PC-3 (cell line): ENCODE measurements at regions not wholly inside any gene's neighbourhood (a gene's known extent, or its start where the extent isn't known, plus 50 kb on each side); places are given as distances from the start of the nearest gene placed in this dataset.

Experiments
- ATAC-seq: fragments of 200-7000 bp; cut with Tn5 transposase; 2 replicates; pipeline ENCODE4 v1.9.1; 2020; ENCODE audit warnings: mild to moderate bottlenecking, moderate library complexity
- BruUV-seq: library from RNA; stranded (reverse); fragments of 400-500 nt; replicated peaks from 2 replicates; lab custom pipeline; 2021; lab: Mats Ljungman, UMichigan
- CTCF ChIA-PET: fragments of 300-600 bp; sonication (Branson Sonifier 250); formaldehyde crosslinking; loops from one replicate; lab custom pipeline; 2022; ENCODE audit warnings: antibody characterized with exemption; lab: Charles Lee
- POLR2A ChIA-PET: fragments of 300-600 bp; sonication (Branson Sonifier 250); formaldehyde crosslinking; loops from one replicate; lab custom pipeline; 2022; ENCODE audit warnings: antibody characterized with exemption; ENCODE audit not compliant: unreplicated experiment; lab: Charles Lee
- DNase-seq: peaks from one replicate; pipeline ENCODE4 v3.0.0-alpha.2; 2015
- H2AFZ ChIP-seq: fragments of 300-600 bp; sonication (generic); 2 replicates; pipeline ENCODE4 v1.6.0; 2016; ENCODE audit warnings: antibody characterized with exemption, low read length
- H3F3A ChIP-seq: fragments of 300-600 bp; sonication (generic); one replicate; pipeline ENCODE4 v1.6.0; 2017; ENCODE audit warnings: antibody characterized with exemption, low read length, control low read depth, mild to moderate bottlenecking; ENCODE audit not compliant: unreplicated experiment
- H3K27ac ChIP-seq: fragments of 300-600 bp; sonication (generic); 2 replicates; pipeline ENCODE4 v1.5.1; 2016; ENCODE audit warnings: mild to moderate bottlenecking, low read length
- H3K27me3 ChIP-seq: fragments of 300-600 bp; sonication (generic); 2 replicates; pipeline ENCODE4 v1.6.1; 2016; ENCODE audit warnings: low read length, mixed read lengths
- H3K36me3 ChIP-seq: fragments of 300-600 bp; sonication (generic); 2 replicates; pipeline ENCODE4 v1.6.1; 2016; ENCODE audit warnings: low read depth, mixed run types, low read length, mixed read lengths
- H3K4me1 ChIP-seq: fragments of 300-600 bp; sonication (generic); 2 replicates; pipeline ENCODE4 v1.5.1; 2016; ENCODE audit warnings: low read length; ENCODE audit not compliant: insufficient read depth
- H3K4me2 ChIP-seq: fragments of 300-600 bp; sonication (generic); 2 replicates; pipeline ENCODE4 v1.6.0; 2016; ENCODE audit warnings: low read length
- H3K4me3 ChIP-seq: fragments of 300-600 bp; sonication (generic); 2 replicates; pipeline ENCODE4 v1.5.1; 2016; ENCODE audit warnings: mild to moderate bottlenecking, low read length, mixed read lengths
- H3K79me2 ChIP-seq: fragments of 300-600 bp; sonication (generic); 2 replicates; pipeline ENCODE4 v1.6.1; 2017; ENCODE audit warnings: low read length, mixed read lengths
- H3K9ac ChIP-seq: fragments of 300-600 bp; sonication (generic); 2 replicates; pipeline ENCODE4 v1.6.0; 2016; ENCODE audit warnings: mild to moderate bottlenecking, low read length
- H3K9me2 ChIP-seq: fragments of 300-600 bp; sonication (generic); replicated peaks from 2 replicates; pipeline ENCODE4 v1.6.1; 2016; ENCODE audit warnings: mixed run types, low read length, mixed read lengths
- H3K9me3 ChIP-seq: fragments of 300-600 bp; sonication (generic); 2 replicates; pipeline ENCODE4 v1.6.1; 2016; ENCODE audit warnings: low read length, mixed read lengths
- H4K20me1 ChIP-seq: fragments of 300-600 bp; sonication (generic); 2 replicates; pipeline ENCODE4 v1.6.1; 2016; ENCODE audit warnings: low read length, mixed read lengths
- EZH2 ChIP-seq: fragments of 300-600 bp; sonication (generic); IDR thresholded peaks from one replicate; pipeline ENCODE4 v1.6.1; 2017; ENCODE audit warnings: antibody characterized with exemption, mild to moderate bottlenecking, low read length; ENCODE audit not compliant: unreplicated experiment
- EZH2phosphoT487 ChIP-seq: fragments of 300-600 bp; sonication (generic); IDR thresholded peaks from 2 replicates; pipeline ENCODE4 v1.6.1; 2018; ENCODE audit warnings: mild to moderate bottlenecking, antibody characterized with exemption, low read length, borderline replicate concordance
- intact Hi-C: fragments of 100-400 bp; cut with micrococcal nuclease; formaldehyde crosslinking; loops from 2 replicates; pipeline ENCODE4 v1.9.0; 2023
- TF ChIP-seq, protein P1 (sequence below): fragments of 300-600 bp; sonication (generic); conservative IDR thresholded peaks from 2 replicates; pipeline ENCODE4 v1.5.1; 2017; ENCODE audit warnings: antibody characterized with exemption, low read depth, mild to moderate bottlenecking, low read length

DNA sequence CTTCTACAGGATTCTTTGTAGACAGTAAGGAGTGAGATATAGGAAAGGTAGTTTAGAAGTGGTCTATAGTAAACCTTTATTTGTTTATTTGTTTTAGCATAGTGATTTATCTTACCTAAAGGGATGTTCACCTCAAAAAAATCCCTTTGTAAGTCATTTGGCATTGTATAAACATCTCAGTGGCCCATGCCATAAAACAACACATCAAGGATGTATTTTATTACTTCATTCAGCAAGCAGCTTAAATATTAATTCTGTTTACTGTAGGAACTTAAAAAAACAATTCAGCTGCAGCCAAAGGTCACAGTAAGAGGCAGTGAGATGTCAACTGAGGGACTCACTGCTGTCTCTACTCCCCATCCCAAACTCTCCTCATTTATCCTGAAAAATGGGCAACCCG, 452.7 kb downstream of the HINT1 start:
- BruUV-seq = no TSS peak
- H3F3A ChIP-seq = peaks cover 6% of the 10 kb centered on the region
- DNase-seq = peak; percentile 45
- ChIA-PET CTCF (interaction anchor here (0.5 kb wide), 1 partner anchor 39 kb away, joined by 3 read pairs; no protein-coding TSS in a partner anchor), POLR2A (no interaction called here)
- no peak for TF ChIP-seq EZH2phosphoT487
- TF ChIP-seq, protein P1, sequence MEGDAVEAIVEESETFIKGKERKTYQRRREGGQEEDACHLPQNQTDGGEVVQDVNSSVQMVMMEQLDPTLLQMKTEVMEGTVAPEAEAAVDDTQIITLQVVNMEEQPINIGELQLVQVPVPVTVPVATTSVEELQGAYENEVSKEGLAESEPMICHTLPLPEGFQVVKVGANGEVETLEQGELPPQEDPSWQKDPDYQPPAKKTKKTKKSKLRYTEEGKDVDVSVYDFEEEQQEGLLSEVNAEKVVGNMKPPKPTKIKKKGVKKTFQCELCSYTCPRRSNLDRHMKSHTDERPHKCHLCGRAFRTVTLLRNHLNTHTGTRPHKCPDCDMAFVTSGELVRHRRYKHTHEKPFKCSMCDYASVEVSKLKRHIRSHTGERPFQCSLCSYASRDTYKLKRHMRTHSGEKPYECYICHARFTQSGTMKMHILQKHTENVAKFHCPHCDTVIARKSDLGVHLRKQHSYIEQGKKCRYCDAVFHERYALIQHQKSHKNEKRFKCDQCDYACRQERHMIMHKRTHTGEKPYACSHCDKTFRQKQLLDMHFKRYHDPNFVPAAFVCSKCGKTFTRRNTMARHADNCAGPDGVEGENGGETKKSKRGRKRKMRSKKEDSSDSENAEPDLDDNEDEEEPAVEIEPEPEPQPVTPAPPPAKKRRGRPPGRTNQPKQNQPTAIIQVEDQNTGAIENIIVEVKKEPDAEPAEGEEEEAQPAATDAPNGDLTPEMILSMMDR = no peak
- no peak for TF ChIP-seq EZH2
- H3K4me2 ChIP-seq = no peak overlapping the region
- no peaks in the 10 kb centered on the region for H3K36me3 ChIP-seq
- H3K9ac ChIP-seq = peak overlapping the region; percentile 93
- intact Hi-C loops = loop anchor here (5.0 kb wide), 1 partner anchor 60 kb away; no protein-coding TSS in a partner anchor
- peak; percentile 25 for ATAC-seq
- no peaks in the 10 kb centered on the region for H3K9me2 ChIP-seq
- peak overlapping the region; percentile 99 for H3K27ac ChIP-seq
- no peaks in the 10 kb centered on the region for H3K9me3 ChIP-seq
- no peak overlapping the region for H2AFZ ChIP-seq
- H3K27me3 ChIP-seq = no peaks in the 10 kb centered on the region
- H3K4me1 ChIP-seq = peaks cover 47% of the 10 kb centered on the region
- H4K20me1 ChIP-seq = no peaks in the 10 kb centered on the region
- H3K79me2 ChIP-seq = no peaks in the 10 kb centered on the region
- no peak overlapping the region for H3K4me3 ChIP-seq

DNA sequence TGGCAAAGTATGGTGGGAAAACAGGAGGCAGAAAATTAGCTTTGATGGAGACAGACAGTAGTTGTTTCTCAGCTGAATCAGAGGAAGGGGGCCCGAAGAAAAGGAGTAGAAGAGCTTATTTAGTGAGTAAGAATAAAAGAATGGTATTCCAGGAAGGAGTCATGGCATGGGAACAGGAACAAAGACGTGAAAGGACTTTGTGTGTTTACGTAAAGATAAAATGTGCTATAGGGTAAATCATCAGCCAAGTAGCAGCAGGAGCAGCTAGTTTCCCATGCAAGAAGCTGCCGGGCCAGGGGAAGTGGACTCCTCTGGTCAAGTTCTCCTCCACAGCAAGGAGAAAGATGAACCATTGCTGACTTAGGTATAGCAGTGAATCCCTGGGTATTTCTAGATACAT, 454.5 kb downstream of the HINT1 start:
- Histone ChIP-seq H4K20me1 (no peaks in the 10 kb centered on the region), H3K27me3 (no peaks in the 10 kb centered on the region), H3K4me1 (peaks cover 61% of the 10 kb centered on the region), H2AFZ (no peak overlapping the region), H3K4me2 (peak overlapping the region; percentile 38), H3K9me3 (no peaks in the 10 kb centered on the region), H3F3A (peaks cover 6% of the 10 kb centered on the region), H3K27ac (peak overlapping the region; percentile 99), H3K79me2 (no peaks in the 10 kb centered on the region), H3K4me3 (no peak overlapping the region), H3K9ac (peak overlapping the region; percentile 93), H3K36me3 (no peaks in the 10 kb centered on the region), H3K9me2 (no peaks in the 10 kb centered on the region)
- BruUV-seq = no TSS peak
- DNase-seq (peak; percentile 87), ATAC-seq (peak; percentile 77)
- TF ChIP-seq EZH2 (no peak), EZH2phosphoT487 (no peak)
- TF ChIP-seq, protein P1 = no peak
- intact Hi-C loops = loop anchor here (1.0 to 5.0 kb wide), 2 partner anchors 17 to 58 kb away; no protein-coding TSS in a partner anchor
- POLR2A ChIA-PET = interaction anchor here (0.6 to 0.9 kb wide), 4 partner anchors 18 to 226 kb away, joined by 3 to 8 read pairs (median 4); no protein-coding TSS in a partner anchor
- CTCF ChIA-PET = no interaction called here

DNA sequence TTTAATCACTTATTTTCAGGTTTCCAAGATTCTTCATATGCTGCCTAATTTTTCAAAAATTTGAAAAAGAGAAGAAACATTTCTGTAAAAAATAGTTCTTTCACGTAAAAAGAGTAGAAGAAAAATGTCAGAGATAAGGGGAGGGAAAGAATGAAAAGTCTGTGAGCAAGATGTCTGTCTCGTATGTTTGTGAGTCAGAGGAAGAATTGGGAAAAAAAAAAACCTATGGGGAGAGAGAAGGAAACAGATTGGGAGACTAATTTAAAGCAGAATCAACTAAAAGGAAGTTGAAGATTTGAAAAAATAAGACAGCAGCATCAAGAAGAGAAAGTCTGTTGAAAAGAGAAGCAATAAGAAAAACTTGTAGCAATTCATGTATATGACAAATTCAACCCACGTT, 456.3 kb downstream of the HINT1 start:
- Histone ChIP-seq H3K4me2 (no peak overlapping the region), H3K4me3 (no peak overlapping the region), H3K27ac (peak overlapping the region; percentile 99), H3K4me1 (peaks cover 68% of the 10 kb centered on the region), H3K27me3 (no peaks in the 10 kb centered on the region), H4K20me1 (no peaks in the 10 kb centered on the region), H3K9me2 (no peaks in the 10 kb centered on the region), H3K36me3 (no peaks in the 10 kb centered on the region), H3K9me3 (no peaks in the 10 kb centered on the region), H2AFZ (no peak overlapping the region), H3F3A (peaks cover 6% of the 10 kb centered on the region), H3K79me2 (no peaks in the 10 kb centered on the region), H3K9ac (peak overlapping the region; percentile 91)
- DNase-seq (no peak), ATAC-seq (no peak)
- BruUV-seq = no TSS peak
- intact Hi-C loops = no loop called here
- CTCF ChIA-PET = no interaction called here
- POLR2A ChIA-PET = no interaction called here
- TF ChIP-seq, protein P1 = no peak
- no peak for TF ChIP-seq EZH2
- TF ChIP-seq EZH2phosphoT487 = no peak
